Esophagus muscularis mucosa (tissue), 3 donors: ENCODE measurements at regions not wholly inside any gene's neighbourhood (a gene's known extent, or its start where the extent isn't known, plus 50 kb on each side); places are given as distances from the start of the nearest gene placed in this dataset.

ENCODE experiments used
- CTCF ChIP-seq, 3 experiments: fragments of 200-600 bp in 2 of 3; fragments of 450-650 bp in 1 of 3; sonication (generic) in 2 of 3; IDR thresholded peaks; one replicate each; pipeline ENCODE4 v1.5.1; 2017 to 2019; ENCODE audit warnings: antibody characterized with exemption in 3 of 3, mild to moderate bottlenecking in 2 of 3, moderate library complexity in 1 of 3
- POLR2A ChIP-seq: fragments of 450-650 bp; IDR thresholded peaks from one replicate; pipeline ENCODE4 v1.6.1; 2017; ENCODE audit warnings: antibody characterized with exemption, moderate library complexity, mild to moderate bottlenecking, low read depth

GRCh38 chr6:12481850-12482249, 191.7 kb downstream of the EDN1 start:
- TF ChIP-seq CTCF (IDR thresholded peaks at IDR 0.05) (no peak), POLR2A (no peak)
